NCI-H524 (cell line): ENCODE measurements at regions not wholly inside any gene's neighbourhood (a gene's known extent, or its start where the extent isn't known, plus 50 kb on each side); places are given as distances from the start of the nearest gene placed in this dataset.

Source experiments
- DNase-seq, 2 experiments: peaks; one replicate each; lab custom pipeline; 2025; lab: John Stamatoyannopoulos, UW

DNA sequence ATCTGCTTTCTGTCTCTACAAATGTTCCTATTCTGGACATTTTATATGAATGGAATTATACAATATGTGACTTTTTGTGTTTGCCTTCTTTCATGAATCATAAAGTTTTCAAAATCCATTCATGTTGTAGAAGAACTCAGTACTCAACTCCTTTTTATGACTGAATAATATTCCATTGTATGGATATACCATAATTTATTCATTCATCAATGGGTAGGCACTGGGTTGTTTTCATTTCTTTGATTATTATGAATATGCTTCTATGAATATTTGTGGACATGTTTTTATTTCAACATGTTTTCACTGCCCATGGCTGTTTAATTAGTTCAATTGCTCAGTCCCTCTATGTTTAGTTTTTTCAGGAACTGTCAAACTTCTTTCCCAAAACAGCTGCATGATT is 76.5 kb upstream of the GTSF1L start:
- DNase-seq: no peak

GRCh38 chr20:43800186-43800585 is 73.4 kb upstream of the GTSF1L start:
- DNase-seq: no peak

DNA sequence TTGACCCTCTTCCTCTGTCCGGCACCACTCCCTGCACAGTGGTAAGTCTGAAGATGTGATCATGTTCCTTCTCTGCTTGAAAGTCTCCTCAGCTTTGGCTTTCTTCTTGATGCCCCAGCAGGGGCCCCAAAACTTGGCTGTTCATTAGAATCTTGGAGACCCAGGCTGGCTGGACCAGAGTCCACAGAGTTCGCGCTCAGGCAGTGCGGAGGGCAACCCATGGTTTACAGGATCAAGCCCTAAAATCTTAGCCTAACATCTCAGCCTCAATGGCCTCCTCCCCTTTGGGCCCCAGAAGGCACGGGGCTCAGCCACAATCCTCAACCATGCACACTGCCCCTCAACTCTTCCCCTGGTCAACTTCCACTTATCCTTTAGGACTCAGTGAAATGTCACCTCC is 72.9 kb upstream of the GTSF1L start:
- DNase-seq: no peak

DNA sequence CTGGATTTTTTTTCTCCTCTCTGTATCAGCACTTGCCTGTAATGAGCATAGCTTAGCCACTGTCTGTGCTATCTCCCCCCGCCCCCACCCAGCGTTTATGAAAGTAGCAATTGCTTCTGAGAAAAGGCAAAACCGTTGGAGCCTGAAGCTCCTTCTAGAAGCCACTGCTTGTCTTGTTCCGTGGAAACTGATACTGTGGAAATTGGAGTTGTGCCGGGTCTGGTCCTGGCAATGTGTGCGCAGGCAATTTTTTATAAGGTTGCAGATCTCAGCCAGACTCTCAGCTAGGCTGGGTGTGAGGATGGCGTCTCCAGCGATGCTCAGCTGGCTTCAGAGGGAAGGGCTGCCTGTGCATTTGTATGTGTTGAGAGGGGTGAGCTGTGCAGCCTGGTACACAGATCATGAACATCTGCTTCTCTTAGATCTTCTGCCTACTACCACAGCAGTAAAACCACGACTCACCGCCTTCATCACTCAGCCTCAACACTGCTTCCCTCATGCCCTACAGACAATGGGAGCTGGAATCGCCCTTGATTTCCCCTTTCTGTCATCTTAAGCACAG is 72.4 kb upstream of the GTSF1L start:
- no peak for DNase-seq

DNA sequence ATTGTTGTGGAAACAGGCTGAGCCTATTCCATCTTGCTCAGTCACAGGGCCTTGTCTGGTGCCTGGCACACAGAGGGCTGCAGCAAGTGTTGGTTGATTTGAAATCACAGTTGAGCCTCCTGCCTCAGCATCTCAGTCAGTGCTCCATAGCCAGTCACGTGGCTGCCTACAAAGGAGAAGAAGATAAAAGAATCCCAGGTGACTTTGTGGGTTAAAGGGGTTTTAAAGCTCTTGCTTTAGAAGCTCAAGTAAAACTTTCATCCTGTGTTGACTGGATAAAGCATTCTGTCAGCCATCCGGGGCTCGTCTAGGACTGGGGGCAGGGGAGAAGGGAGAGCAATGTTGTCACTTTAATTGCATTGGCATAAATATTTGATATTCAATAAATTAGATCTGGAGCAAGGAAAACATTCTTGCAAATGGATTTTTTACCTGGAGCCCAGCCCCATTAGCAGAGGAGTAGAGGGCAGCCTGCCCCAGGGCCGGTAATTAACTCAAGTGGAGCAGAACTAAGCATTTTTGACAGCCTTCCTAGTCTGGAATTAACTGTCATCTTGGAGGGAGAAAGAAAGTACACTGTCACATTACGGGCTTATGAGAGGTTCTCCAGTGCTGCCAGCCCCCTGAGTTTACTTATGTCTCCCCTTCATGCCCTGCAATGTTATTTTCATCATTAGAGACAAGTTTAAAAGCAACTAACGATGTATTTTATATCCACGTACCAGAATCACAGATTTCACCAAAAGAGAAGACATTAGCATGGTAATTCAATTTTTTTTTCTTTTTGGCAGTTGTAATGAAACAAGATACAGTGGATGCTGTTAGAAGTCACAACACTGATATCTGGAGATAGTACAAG is 71.7 kb upstream of the GTSF1L start:
- DNase-seq: no peak

DNA sequence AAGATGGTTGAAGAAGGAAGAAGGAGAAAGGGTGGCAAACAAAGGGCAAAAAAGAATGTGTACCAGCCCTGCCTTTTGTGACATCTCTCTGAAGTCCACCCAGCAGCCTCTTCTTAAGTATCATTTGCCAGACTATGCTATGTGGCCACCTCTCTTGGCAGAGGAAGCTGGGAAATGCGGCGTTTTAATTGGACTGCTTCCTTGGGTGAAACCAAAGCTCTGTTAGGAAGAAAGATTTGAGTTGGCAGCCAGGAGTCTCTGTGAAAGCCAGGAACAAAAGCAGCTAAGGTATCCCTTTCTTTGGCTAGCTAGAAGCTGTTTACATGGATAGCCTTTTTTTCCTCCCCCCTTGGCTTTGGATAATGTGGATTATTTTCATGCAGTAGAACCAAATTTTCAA is 67.5 kb upstream of the GTSF1L start:
- DNase-seq: no peak

- no peak for DNase-seq
Measured at GRCh38 chr20:43789593-43789992, 62.8 kb upstream of the GTSF1L start.

DNA sequence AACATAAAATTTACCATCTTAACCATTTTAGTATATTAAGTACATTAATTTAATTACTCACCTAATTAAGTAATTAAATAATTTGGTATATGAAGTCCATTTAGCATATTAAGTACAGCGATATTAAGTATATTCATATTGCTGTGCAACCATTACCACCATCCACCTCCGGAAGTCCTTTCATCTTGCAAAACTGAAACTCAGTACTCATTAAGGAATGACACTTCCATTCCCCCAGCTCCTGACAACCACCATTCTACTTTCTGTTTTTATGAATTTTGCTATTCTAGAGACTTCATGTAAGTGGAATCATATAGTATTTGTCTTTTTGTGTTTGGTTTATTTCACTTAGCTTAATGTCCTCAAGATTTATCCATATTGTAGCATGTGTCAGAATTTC is 61.1 kb upstream of the GTSF1L start:
- no peak for DNase-seq

GRCh38 chr20:43786885-43787284 is 60.1 kb upstream of the GTSF1L start:
- DNase-seq: no peak

GRCh38 chr20:43781215-43781614 is 54.4 kb upstream of the GTSF1L start:
- no peak for DNase-seq

DNA sequence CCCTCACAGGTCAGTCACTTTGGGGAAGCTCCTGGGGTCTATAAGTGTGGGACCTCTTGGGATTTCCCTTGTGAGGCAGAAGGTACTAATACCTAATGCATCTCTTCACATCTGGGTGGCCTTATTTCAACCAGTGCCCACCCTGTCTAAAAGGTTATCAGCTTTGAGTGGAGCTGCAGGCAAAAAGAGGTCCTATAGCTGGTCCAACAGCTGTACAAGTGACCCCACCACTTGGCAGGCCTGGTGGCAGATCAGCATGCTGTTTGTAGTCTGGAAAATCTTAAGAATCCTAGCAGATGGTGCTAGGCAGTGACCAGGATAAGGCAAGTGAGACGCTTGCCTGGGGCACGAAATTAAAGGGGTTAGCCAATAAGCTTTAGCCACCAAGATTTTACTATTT is 51.6 kb upstream of the GTSF1L start:
- no peak for DNase-seq

DNA sequence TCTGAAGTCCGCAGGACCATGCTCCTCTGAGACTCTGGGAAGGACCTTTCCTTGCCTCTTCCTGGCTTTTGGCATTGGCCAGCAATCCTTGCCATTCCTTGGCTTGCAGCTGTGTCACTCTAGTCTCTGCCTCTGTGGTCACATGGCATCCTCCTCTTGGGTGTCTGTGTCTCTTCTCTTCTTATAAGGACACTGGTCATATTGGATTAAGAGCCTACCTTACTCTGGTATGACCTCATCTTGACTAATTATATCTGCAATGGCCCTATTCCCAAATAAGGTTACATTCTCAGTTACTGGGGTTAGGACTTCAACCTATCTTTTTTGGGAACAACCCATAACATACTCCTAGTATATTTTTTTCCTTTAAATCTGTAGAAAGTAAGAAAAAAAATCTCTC is 49.9 kb upstream of the GTSF1L start:
- no peak for DNase-seq
